ENCODE measurements at regions not wholly inside any gene's neighbourhood (a gene's known extent, or its start where the extent isn't known, plus 50 kb on each side); places are given as distances from the start of the nearest gene placed in this dataset.

DNA sequence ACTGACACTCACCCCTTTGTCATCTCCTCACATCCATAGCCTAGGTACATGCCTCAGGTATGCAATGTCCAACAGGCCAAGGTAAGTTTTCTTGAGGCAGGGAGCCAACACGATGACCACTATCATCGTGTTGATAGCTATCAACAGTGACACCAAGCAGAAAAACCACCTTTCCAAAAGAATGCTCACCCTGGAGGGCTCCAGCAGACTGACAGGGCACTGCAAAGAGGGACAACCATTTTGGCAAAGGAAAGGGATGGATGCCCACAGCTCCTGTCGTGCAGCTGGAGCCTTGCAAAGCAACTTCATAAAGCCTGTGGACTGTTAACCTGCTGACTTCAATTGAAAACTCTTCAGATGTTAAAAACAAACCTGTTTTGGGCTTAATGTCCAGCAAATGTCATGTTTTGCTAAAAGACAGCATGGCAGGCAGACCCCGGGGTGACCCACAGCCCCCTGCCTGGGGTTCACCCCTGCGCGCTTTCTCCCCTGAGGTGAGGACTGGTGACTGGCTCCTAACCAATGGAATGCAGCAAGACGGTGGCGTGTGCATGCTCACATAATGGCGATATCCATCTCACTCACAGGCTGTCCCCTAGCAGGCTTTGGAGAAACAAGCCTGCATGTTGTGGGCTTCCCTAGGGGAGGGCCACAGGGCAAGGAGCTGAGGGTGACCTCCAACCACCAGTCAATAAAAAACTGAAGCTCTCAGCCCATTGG lies 293.8 kb downstream of the TCERG1L start:
- Histone ChIP-seq H3K4me3 (ENCODE audit: low read depth, low read length, poor library complexity, severe bottlenecking) (no peak overlapping the region), H3K27me3 (replicated peaks; ENCODE audit: insufficient read depth, low read depth, low read length, poor library complexity) (no peaks in the 10 kb centered on the region), H3K27ac (ENCODE audit: low read depth, low read length, poor library complexity, severe bottlenecking) (no peak overlapping the region), H3K9me3 (ENCODE audit: low read depth, low read length, poor library complexity, severe bottlenecking) (no peaks in the 10 kb centered on the region), H3K36me3 (ENCODE audit: insufficient read depth, low read length, poor library complexity, severe bottlenecking) (no peaks in the 10 kb centered on the region), H3K4me1 (ENCODE audit: insufficient read depth, low read length, poor library complexity, severe bottlenecking) (no peaks in the 10 kb centered on the region)
- ChIA-PET CTCF (no interaction called here), POLR2A (ENCODE audit: low non-redundant PET) (no interaction called here)
- TF ChIP-seq EZH2 (IDR thresholded peaks at IDR 0.05; ENCODE audit: borderline replicate concordance, low read depth, low read length, poor library complexity, severe bottlenecking): no peak
- TF ChIP-seq, protein P1, sequence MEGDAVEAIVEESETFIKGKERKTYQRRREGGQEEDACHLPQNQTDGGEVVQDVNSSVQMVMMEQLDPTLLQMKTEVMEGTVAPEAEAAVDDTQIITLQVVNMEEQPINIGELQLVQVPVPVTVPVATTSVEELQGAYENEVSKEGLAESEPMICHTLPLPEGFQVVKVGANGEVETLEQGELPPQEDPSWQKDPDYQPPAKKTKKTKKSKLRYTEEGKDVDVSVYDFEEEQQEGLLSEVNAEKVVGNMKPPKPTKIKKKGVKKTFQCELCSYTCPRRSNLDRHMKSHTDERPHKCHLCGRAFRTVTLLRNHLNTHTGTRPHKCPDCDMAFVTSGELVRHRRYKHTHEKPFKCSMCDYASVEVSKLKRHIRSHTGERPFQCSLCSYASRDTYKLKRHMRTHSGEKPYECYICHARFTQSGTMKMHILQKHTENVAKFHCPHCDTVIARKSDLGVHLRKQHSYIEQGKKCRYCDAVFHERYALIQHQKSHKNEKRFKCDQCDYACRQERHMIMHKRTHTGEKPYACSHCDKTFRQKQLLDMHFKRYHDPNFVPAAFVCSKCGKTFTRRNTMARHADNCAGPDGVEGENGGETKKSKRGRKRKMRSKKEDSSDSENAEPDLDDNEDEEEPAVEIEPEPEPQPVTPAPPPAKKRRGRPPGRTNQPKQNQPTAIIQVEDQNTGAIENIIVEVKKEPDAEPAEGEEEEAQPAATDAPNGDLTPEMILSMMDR (conservative IDR thresholded peaks at IDR 0.05; ENCODE audit: low read depth, low read length): no peak
- no peak for DNase-seq (ENCODE audit: low spot score)
- BruUV-seq (replicated peaks): no TSS peak
- intact Hi-C loops (cut with micrococcal nuclease; ENCODE audit: unreplicated experiment): no loop called here

DNA sequence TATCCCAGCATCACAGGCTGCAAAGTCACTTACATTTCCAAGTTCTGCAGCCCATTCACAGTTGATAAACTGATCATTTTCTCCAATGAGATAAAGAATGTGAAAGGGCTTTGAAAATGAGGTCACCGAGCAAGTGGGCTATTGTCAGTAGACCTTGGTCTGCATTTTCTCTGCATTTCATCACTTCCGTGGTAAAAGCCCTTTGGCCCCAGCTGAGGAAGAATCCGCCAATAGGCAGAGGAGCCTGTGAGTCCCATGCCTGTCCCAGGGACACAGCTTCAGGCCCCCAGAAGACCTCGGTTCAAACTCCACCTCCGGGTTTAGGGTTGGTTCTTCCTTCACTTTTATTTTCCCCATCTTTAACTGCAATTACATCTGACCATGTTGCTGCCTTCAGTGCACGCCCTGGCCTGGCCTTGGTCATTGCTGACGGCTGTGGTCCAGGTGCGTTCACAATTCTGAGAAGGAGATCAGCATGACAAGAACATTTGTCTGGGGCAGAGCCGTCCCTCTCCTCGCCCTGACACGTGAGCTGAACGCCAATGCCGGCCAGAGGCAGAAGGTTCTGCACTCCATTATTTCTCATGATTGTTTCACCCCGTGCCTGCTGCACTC lies 292.5 kb downstream of the TCERG1L start:
- BruUV-seq (replicated peaks): no TSS peak

DNA sequence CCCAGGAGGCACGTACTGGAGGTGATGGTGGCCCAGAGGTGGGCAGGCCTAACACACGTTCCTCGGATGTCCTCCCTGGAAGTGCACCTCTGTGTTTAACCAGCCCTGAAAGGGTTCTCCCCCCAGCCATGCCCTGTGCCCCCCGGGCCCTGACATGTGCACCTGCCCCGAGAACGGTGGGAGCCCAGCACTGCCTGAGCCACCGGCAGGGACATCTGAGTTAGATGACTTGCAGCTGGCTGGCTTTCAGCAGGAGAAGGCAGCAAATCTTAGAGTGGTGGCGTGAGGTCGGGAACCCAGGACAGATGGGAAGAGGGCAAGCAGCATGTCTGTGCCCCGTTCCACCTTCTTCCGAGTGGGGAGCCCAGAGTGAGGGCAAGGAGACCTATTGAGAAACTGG lies 291.8 kb downstream of the TCERG1L start:
- POLR2A ChIA-PET (ENCODE audit: low non-redundant PET): no interaction called here
- no peaks in the 10 kb centered on the region for H3K36me3 ChIP-seq (ENCODE audit: insufficient read depth, low read length, poor library complexity, severe bottlenecking)
- DNase-seq (ENCODE audit: low spot score): no peak
- TF ChIP-seq, protein P1 (conservative IDR thresholded peaks at IDR 0.05; ENCODE audit: low read depth, low read length): no peak
- no peak for TF ChIP-seq EZH2 (IDR thresholded peaks at IDR 0.05; ENCODE audit: borderline replicate concordance, low read depth, low read length, poor library complexity, severe bottlenecking)
- BruUV-seq (replicated peaks): no TSS peak
- CTCF ChIA-PET: no interaction called here
- H3K27ac ChIP-seq (ENCODE audit: low read depth, low read length, poor library complexity, severe bottlenecking): no peak overlapping the region
- intact Hi-C loops (cut with micrococcal nuclease; ENCODE audit: unreplicated experiment): no loop called here
- no peaks in the 10 kb centered on the region for H3K9me3 ChIP-seq (ENCODE audit: low read depth, low read length, poor library complexity, severe bottlenecking)
- no peak overlapping the region for H3K4me3 ChIP-seq (ENCODE audit: low read depth, low read length, poor library complexity, severe bottlenecking)
- no peaks in the 10 kb centered on the region for H3K27me3 ChIP-seq (replicated peaks; ENCODE audit: insufficient read depth, low read depth, low read length, poor library complexity)
- H3K4me1 ChIP-seq (ENCODE audit: insufficient read depth, low read length, poor library complexity, severe bottlenecking): no peaks in the 10 kb centered on the region

More for the DNA sequence above, 292.5 kb downstream of the TCERG1L start:
- H3K9me3 ChIP-seq (ENCODE audit: low read depth, low read length, poor library complexity, severe bottlenecking): no peaks in the 10 kb centered on the region
- TF ChIP-seq EZH2 (IDR thresholded peaks at IDR 0.05; ENCODE audit: borderline replicate concordance, low read depth, low read length, poor library complexity, severe bottlenecking): no peak
- TF ChIP-seq, protein P1 (conservative IDR thresholded peaks at IDR 0.05; ENCODE audit: low read depth, low read length): no peak
- DNase-seq (ENCODE audit: low spot score): no peak
- ChIA-PET CTCF (no interaction called here), POLR2A (ENCODE audit: low non-redundant PET) (no interaction called here)
- H3K4me3 ChIP-seq (ENCODE audit: low read depth, low read length, poor library complexity, severe bottlenecking): no peak overlapping the region
- H3K4me1 ChIP-seq (ENCODE audit: insufficient read depth, low read length, poor library complexity, severe bottlenecking): no peaks in the 10 kb centered on the region
- intact Hi-C loops (cut with micrococcal nuclease; ENCODE audit: unreplicated experiment): no loop called here
- no peaks in the 10 kb centered on the region for H3K36me3 ChIP-seq (ENCODE audit: insufficient read depth, low read length, poor library complexity, severe bottlenecking)
- H3K27me3 ChIP-seq (replicated peaks; ENCODE audit: insufficient read depth, low read depth, low read length, poor library complexity): no peaks in the 10 kb centered on the region
- H3K27ac ChIP-seq (ENCODE audit: low read depth, low read length, poor library complexity, severe bottlenecking): no peak overlapping the region

All from A673 (cell line).